ENCODE measurements at regions not wholly inside any gene's neighbourhood (a gene's known extent, or its start where the extent isn't known, plus 50 kb on each side); places are given as distances from the start of the nearest gene placed in this dataset.

GRCh38 chrX:21056622-21057021 lies 317.6 kb upstream of the CNKSR2 start:
- no peak for DNase-seq

- no peak for DNase-seq
Observed at GRCh38 chrX:21047034-21047455, 327.2 kb upstream of the CNKSR2 start.

- DNase-seq: no peak
Observed at GRCh38 chrX:21014326-21014725, 359.9 kb upstream of the CNKSR2 start.

GRCh38 chrX:21004835-21005234 lies 369.4 kb upstream of the CNKSR2 start:
- DNase-seq: no peak

GRCh38 chrX:20995829-20996228 lies 378.4 kb upstream of the CNKSR2 start:
- DNase-seq: no peak

- DNase-seq: no peak
Observed at GRCh38 chrX:20989361-20989760, 384.9 kb upstream of the CNKSR2 start.

- no peak for DNase-seq
Observed at GRCh38 chrX:20988804-20989203, 385.4 kb upstream of the CNKSR2 start.

- no peak for DNase-seq
Observed at GRCh38 chrX:20988118-20988517, 386.1 kb upstream of the CNKSR2 start.

- no peak for DNase-seq
Observed at GRCh38 chrX:20980426-20980825, 393.8 kb upstream of the CNKSR2 start.

- no peak for DNase-seq
Observed at GRCh38 chrX:20974326-20974725, 399.9 kb upstream of the CNKSR2 start.

GRCh38 chrX:20973038-20973437 lies 401.2 kb upstream of the CNKSR2 start:
- no peak for DNase-seq

- no peak for DNase-seq
Observed at GRCh38 chrX:20971250-20971649, 403.0 kb upstream of the CNKSR2 start.

GRCh38 chrX:20969565-20969964 lies 404.7 kb upstream of the CNKSR2 start:
- DNase-seq: no peak

GRCh38 chrX:20968996-20969395 lies 405.2 kb upstream of the CNKSR2 start:
- DNase-seq: no peak

GRCh38 chrX:20967725-20968124 lies 406.5 kb upstream of the CNKSR2 start:
- no peak for DNase-seq

GRCh38 chrX:20965270-20966044 lies 408.8 kb upstream of the CNKSR2 start:
- no peak for DNase-seq

GRCh38 chrX:20954014-20954413 lies 420.2 kb upstream of the CNKSR2 start:
- no peak for DNase-seq

- DNase-seq: no peak
Observed at GRCh38 chrX:20952180-20952579, 422.0 kb upstream of the CNKSR2 start.

- no peak for DNase-seq
Observed at GRCh38 chrX:20951016-20951810, 423.0 kb upstream of the CNKSR2 start.

GRCh38 chrX:20947411-20947912 lies 426.8 kb upstream of the CNKSR2 start:
- DNase-seq: no peak

GRCh38 chrX:20913760-20914159 lies 460.5 kb upstream of the CNKSR2 start:
- DNase-seq: no peak

GRCh38 chrX:20906571-20906970 lies 467.6 kb upstream of the CNKSR2 start:
- no peak for DNase-seq

GRCh38 chrX:20884565-20884964 lies 489.7 kb upstream of the CNKSR2 start:
- no peak for DNase-seq

- DNase-seq: no peak
Observed at GRCh38 chrX:20863649-20864048, 510.6 kb upstream of the CNKSR2 start.

Data from GOT3 (cell line).